ENCODE measurements at regions not wholly inside any gene's neighbourhood (a gene's known extent, or its start where the extent isn't known, plus 50 kb on each side); places are given as distances from the start of the nearest gene placed in this dataset.

GRCh38 chr2:204441316-204441715 lies 104.0 kb upstream of the PARD3B start:
- ATAC-seq = no peak
- H3K4me3 ChIP-seq (replicated peaks in 1 of 3; ENCODE audit: insufficient read depth in 1 of 3, low read depth in 2 of 3, low read length in 3 of 3) = no peak overlapping the region
- BruUV-seq (replicated peaks) = no TSS peak
- H3K4me1 ChIP-seq (ENCODE audit: insufficient read depth, low read length) = peaks cover 27% of the 10 kb centered on the region
- peaks cover 64% of the 10 kb centered on the region for H3K9me3 ChIP-seq (ENCODE audit: low read length)
- DNase-seq (ENCODE audit: low spot score) = no peak
- no peak for TF ChIP-seq ZNF101 (CRISPR knock-in tag; IDR thresholded peaks at IDR 0.05; ENCODE audit: borderline replicate concordance, low read depth)
- H3K27ac ChIP-seq (ENCODE audit: extremely low read length, insufficient read depth, low read length) = no peak overlapping the region
- no peaks in the 10 kb centered on the region for H3K36me3 ChIP-seq (replicated peaks in 1 of 2; ENCODE audit: control insufficient read depth in 1 of 2, insufficient read depth in 2 of 2, low read length in 2 of 2)
- H3K79me2 ChIP-seq (ENCODE audit: insufficient read depth, low read length) = no peaks in the 10 kb centered on the region
- ChIA-PET CTCF (ENCODE audit: low intra/inter-chr PET ratio, low total read pairs) (no interaction called here), POLR2A (no interaction called here)
- in situ Hi-C loops (cut with HindIII; ENCODE audit: extremely low pct_ligation_motif_present, low pct_unique_long_range_greater_than_20kb) (no loop called here), intact Hi-C loops (cut with micrococcal nuclease; ENCODE audit: unreplicated experiment) (no loop called here)
- H3K9ac ChIP-seq (ENCODE audit: insufficient read depth, low read depth, low read length) = no peak overlapping the region
- no peak for FAIRE-seq
- no peak overlapping the region for H3K4me2 ChIP-seq (ENCODE audit: low read depth, low read length)
- H2AFZ ChIP-seq (ENCODE audit: low read length) = no peak overlapping the region
- H4K20me1 ChIP-seq (ENCODE audit: insufficient read depth, low read length) = no peaks in the 10 kb centered on the region
- no peaks in the 10 kb centered on the region for H3K27me3 ChIP-seq (ENCODE audit: control insufficient read depth in 1 of 2, insufficient read depth in 2 of 2, low read length in 2 of 2)

DNA sequence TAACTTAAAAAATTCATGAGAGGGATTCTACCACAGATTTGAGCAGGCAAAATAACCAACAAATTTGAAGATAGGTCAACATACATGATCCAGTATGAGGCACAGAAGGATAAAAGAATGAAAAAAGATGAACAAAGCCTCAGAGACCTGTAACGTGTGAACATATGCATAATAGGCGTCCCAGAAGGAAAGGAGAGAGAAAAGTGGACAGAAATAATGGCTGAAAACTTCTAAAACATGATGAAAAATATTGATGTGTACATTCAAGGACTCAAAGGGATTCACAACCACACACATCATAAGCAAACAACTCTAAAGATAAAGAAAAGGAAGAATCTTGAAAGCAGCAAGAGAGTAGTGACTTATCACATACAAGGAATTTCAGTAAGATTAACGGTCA lies 100.1 kb upstream of the PARD3B start:
- H3K27me3 ChIP-seq (ENCODE audit: control insufficient read depth in 1 of 2, insufficient read depth in 2 of 2, low read length in 2 of 2) = no peaks in the 10 kb centered on the region
- POLR2A ChIA-PET = no interaction called here
- H3K4me3 ChIP-seq (replicated peaks in 1 of 3; ENCODE audit: insufficient read depth in 1 of 3, low read depth in 2 of 3, low read length in 3 of 3) = no peak overlapping the region
- H3K27ac ChIP-seq (ENCODE audit: extremely low read length, insufficient read depth, low read length) = no peak overlapping the region
- H3K9me3 ChIP-seq (ENCODE audit: low read length) = peaks cover 36% of the 10 kb centered on the region
- WGBS (ENCODE audit: low lambda C conversion rate) = 21% methylated on average over 3 of the region's 3 CpGs
- ATAC-seq (no peak), DNase-seq (ENCODE audit: low spot score) (no peak), FAIRE-seq (no peak)
- no peak overlapping the region for H3K9ac ChIP-seq (ENCODE audit: insufficient read depth, low read depth, low read length)
- H3K4me2 ChIP-seq (ENCODE audit: low read depth, low read length) = no peak overlapping the region
- H2AFZ ChIP-seq (ENCODE audit: low read length) = no peak overlapping the region
- intact Hi-C loops (cut with micrococcal nuclease; ENCODE audit: unreplicated experiment) = no loop called here
- no peaks in the 10 kb centered on the region for H3K4me1 ChIP-seq (ENCODE audit: insufficient read depth, low read length)
- CTCF ChIA-PET (ENCODE audit: low intra/inter-chr PET ratio, low total read pairs) = no interaction called here
- BruUV-seq (replicated peaks) = no TSS peak
- in situ Hi-C loops (cut with HindIII; ENCODE audit: extremely low pct_ligation_motif_present, low pct_unique_long_range_greater_than_20kb) = no loop called here
- no peak for TF ChIP-seq KDM6A (CRISPR knock-in tag; IDR thresholded peaks at IDR 0.05; ENCODE audit: low read depth)
- peak; percentile 99; the same call in 1 of the 2 replicates for TF ChIP-seq ZNF709 (CRISPR knock-in tag; IDR thresholded peaks at IDR 0.05)
- no peaks in the 10 kb centered on the region for H3K36me3 ChIP-seq (replicated peaks in 1 of 2; ENCODE audit: control insufficient read depth in 1 of 2, insufficient read depth in 2 of 2, low read length in 2 of 2)
- H3K79me2 ChIP-seq (ENCODE audit: insufficient read depth, low read length) = no peaks in the 10 kb centered on the region
- no peaks in the 10 kb centered on the region for H4K20me1 ChIP-seq (ENCODE audit: insufficient read depth, low read length)

DNA sequence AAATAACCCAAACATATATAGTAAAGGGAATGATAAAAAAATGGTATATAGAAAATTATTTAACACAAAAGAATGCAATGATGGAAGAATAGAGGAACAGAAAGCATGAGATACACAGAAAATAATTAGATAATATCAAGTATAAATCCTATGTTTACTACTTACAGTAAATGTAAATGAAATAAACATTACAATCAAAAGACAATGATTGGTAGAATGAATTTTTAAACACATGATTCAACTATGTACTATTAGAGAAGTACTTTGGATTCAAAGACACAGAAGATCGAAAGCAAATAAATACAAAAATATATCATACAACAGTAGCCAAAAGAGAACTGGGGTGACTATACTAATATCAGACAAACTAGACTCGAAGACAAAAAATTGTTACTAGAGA lies 97.6 kb upstream of the PARD3B start:
- no peak for FAIRE-seq
- ATAC-seq = no peak
- Histone ChIP-seq H3K4me2 (ENCODE audit: low read depth, low read length) (no peak overlapping the region), H3K27ac (ENCODE audit: extremely low read length, insufficient read depth, low read length) (no peak overlapping the region), H2AFZ (ENCODE audit: low read length) (no peak overlapping the region), H3K9ac (ENCODE audit: insufficient read depth, low read depth, low read length) (no peak overlapping the region), H3K9me3 (ENCODE audit: low read length) (peaks cover 23% of the 10 kb centered on the region), H3K4me1 (ENCODE audit: insufficient read depth, low read length) (peaks cover 7% of the 10 kb centered on the region; the same call in 1 of the 2 replicates), H4K20me1 (ENCODE audit: insufficient read depth, low read length) (no peaks in the 10 kb centered on the region), H3K4me3 (replicated peaks in 1 of 3; ENCODE audit: insufficient read depth in 1 of 3, low read depth in 2 of 3, low read length in 3 of 3) (no peak overlapping the region), H3K36me3 (replicated peaks in 1 of 2; ENCODE audit: control insufficient read depth in 1 of 2, insufficient read depth in 2 of 2, low read length in 2 of 2) (no peaks in the 10 kb centered on the region), H3K27me3 (ENCODE audit: control insufficient read depth in 1 of 2, insufficient read depth in 2 of 2, low read length in 2 of 2) (no peaks in the 10 kb centered on the region), H3K79me2 (ENCODE audit: insufficient read depth, low read length) (no peaks in the 10 kb centered on the region)
- WGBS (ENCODE audit: low lambda C conversion rate) = 27% methylated on average over 2 of the region's 2 CpGs
- ChIA-PET CTCF (ENCODE audit: low intra/inter-chr PET ratio, low total read pairs) (no interaction called here), POLR2A (no interaction called here)
- intact Hi-C loops (cut with micrococcal nuclease; ENCODE audit: unreplicated experiment) (no loop called here), in situ Hi-C loops (cut with HindIII; ENCODE audit: extremely low pct_ligation_motif_present, low pct_unique_long_range_greater_than_20kb) (no loop called here)
- BruUV-seq (replicated peaks) = no TSS peak
- TF ChIP-seq FOXO1 (CRISPR knock-in tag; IDR thresholded peaks at IDR 0.05) (no peak), MEF2D (CRISPR knock-in tag; IDR thresholded peaks at IDR 0.05) (no peak), ATF2 (CRISPR knock-in tag; IDR thresholded peaks at IDR 0.05) (no peak), ZNF776 (CRISPR knock-in tag; IDR thresholded peaks at IDR 0.05) (no peak)
- TF ChIP-seq, protein P1, sequence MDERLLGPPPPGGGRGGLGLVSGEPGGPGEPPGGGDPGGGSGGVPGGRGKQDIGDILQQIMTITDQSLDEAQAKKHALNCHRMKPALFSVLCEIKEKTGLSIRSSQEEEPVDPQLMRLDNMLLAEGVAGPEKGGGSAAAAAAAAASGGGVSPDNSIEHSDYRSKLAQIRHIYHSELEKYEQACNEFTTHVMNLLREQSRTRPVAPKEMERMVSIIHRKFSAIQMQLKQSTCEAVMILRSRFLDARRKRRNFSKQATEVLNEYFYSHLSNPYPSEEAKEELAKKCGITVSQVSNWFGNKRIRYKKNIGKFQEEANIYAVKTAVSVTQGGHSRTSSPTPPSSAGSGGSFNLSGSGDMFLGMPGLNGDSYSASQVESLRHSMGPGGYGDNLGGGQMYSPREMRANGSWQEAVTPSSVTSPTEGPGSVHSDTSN (CRISPR knock-in tag; IDR thresholded peaks at IDR 0.05) = no peak
- no peak for DNase-seq (ENCODE audit: low spot score)
